GM12874 (cell line): ENCODE measurements at regions not wholly inside any gene's neighbourhood (a gene's known extent, or its start where the extent isn't known, plus 50 kb on each side); places are given as distances from the start of the nearest gene placed in this dataset.

Source experiments
- TF ChIP-seq, protein P1 (sequence below): IDR thresholded peaks from 2 replicates; pipeline ENCODE4 v1.5.1; 2011; ENCODE audit warnings: low read depth, mild to moderate bottlenecking, control low read depth, low read length, moderate library complexity; ENCODE audit not compliant: insufficient read depth

DNA sequence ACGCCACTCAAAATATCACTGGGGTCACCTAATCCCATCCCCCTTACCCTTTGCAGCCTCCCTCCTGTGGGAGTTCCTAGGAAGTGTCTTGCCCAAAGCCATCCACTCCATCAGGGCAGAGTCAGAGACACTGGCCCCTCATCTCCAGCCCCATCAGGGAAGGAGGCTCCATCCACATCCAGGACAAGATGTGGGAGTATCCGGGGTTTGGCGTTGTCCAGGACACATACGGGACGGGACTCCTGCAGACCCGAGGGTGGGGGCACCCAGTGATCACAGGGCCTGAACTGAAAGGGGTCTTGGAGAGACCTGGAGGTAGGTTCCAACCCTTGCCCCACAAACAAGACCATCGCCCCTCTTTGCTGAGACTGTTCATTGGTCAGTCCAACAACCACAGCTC, 348.2 kb downstream of the MATN1 start:
- TF ChIP-seq, protein P1, sequence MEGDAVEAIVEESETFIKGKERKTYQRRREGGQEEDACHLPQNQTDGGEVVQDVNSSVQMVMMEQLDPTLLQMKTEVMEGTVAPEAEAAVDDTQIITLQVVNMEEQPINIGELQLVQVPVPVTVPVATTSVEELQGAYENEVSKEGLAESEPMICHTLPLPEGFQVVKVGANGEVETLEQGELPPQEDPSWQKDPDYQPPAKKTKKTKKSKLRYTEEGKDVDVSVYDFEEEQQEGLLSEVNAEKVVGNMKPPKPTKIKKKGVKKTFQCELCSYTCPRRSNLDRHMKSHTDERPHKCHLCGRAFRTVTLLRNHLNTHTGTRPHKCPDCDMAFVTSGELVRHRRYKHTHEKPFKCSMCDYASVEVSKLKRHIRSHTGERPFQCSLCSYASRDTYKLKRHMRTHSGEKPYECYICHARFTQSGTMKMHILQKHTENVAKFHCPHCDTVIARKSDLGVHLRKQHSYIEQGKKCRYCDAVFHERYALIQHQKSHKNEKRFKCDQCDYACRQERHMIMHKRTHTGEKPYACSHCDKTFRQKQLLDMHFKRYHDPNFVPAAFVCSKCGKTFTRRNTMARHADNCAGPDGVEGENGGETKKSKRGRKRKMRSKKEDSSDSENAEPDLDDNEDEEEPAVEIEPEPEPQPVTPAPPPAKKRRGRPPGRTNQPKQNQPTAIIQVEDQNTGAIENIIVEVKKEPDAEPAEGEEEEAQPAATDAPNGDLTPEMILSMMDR = no peak

DNA sequence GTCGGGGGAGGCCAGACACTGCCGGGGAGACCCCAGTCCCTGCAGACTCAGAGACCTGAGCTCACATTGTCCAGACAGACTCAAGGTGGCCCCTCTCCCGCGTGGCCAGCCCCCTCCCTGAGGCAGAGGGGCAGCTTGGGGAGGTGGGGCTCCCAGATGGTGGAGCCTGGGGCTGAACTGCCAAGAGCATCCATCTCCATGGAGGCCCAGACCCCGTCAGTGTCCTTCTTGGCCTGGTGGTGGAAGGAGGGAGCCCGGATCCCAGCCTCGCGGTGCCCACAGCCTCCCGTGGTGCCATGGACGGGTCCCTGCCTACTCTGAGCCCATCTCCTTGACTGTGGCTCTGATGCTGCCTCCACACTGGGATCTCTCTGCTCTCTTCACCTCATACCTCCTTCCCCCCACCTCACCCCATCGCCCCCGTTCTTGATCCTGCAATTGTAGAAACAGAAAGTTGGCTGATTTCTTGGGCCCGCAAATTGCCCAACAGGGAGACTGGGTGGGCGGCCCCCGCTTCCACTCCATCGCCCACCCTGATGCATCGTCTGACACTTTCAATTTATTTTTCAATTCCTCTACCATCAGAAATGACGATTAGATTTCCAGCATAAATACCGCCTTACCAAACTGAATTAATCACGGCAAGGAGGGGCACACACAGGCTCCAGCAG, 348.9 kb downstream of the MATN1 start:
- TF ChIP-seq, protein P1 = no peak

DNA sequence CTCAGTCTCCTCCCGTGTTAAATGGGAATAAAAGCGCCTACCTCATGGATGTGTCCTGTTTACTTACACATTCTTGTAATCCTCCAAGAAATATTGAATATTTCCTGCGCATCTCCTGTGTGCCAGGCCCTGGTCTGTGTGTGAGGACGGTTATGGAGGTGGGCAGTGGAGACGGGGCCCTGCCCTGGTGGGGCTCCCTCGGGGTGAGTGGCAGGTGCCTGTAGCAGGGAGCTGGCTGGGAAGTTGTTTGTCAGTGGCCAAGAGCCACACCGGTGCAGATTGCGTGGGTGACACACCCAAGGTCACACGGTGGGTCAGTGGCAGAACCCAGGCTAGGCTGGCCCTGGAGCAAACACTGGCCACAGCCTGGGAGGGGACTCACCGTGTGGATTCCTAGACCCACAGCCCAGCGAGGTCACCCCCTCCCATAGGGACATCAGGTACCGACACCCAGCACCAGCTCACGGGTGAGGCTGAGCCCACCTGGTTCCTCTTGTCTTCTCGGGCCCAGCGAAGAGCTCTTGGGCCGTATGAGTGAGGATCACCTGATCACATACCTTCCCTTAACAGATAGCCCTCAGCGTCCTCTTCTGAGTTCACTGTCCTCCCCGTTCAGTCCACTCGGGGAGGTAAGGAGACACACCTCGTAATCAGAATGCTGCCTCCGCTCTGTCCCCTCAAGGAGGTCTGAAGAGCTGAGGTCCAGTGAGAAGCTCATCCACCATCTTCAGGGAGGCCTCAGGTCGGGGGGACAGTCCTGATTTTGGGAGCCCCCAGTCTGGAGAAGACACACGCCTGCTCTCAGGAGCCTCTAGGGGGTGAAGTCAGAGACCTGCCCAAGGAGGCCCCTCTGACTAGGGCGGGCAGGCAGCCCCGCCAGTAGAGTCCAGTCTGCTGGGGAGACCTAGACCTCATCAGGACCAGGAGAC, 349.6 kb downstream of the MATN1 start:
- TF ChIP-seq, protein P1 = no peak

DNA sequence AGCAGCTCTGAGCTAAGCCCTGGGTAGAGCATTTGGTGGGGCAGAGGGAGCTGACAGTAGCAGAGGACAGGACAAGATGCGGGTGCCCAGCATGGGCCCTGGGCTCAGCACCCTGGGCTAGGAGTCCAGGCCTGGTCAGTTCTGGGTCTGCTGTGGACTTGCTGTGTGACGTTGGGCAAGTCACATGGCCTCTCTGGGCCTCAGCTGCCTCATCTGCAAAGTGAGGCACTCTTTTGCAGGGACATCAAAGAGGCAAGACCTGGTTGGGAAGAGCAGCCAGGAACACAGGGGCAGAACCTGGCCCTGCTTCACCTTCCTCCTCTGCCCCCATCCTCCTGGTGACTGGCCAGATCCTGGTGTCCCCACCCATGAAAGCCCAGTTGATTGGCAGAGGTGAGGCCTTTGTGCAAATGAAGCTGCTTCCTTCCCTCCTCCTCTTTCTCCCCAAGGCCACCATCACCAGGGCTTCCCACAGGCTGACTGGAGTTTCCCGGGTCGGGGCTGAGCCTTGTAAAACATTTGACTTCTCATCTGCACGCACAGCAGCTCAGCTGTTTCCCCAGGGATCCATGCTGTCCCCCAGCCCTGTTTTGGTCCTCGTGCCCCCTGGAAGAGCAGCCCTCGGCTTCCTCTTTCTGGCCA, 350.5 kb downstream of the MATN1 start:
- TF ChIP-seq, protein P1 = no peak

DNA sequence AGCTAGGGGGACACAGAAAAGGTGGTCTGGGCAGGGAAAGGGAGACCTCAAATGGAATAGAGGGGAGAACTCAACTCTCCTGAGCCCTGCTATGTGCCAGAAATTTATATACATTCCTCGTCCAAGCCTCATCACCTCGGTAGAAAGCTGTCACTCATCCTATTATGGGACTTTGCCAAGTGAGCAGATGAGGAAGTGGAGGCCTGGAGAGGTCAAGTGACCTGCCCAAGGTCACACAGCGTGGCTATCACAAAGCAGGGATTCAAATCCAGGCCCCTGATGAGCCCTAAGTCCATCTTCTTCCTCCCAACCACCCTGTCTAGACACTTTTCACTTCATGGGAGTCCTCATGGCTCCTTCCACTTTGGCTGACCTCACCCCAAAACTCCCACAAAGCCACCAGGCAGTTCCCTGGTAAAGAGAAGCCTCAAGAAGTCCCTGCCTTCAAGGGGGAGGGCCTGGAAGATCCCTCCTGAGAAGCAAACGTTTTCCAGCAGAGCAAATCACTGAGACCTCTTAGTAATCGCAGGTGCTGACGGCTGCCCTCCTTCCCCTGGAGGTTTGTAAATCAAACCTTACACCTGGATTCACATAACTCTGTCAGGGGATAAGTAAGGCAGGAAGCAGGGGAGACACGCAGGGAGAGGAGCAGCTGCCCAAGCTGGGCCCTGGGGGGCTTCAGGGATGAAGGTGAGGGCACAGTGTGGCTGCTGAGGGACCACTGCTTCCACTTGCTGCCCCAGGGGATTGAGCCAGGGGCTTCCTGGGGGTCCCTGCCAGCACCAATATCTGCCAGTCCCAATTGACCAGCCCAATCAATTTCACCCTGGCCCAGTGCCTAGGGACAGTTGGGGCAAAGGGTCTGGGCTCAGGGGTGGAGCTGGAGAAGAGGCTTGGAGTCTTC, 351.2 kb downstream of the MATN1 start:
- TF ChIP-seq, protein P1 = no peak

DNA sequence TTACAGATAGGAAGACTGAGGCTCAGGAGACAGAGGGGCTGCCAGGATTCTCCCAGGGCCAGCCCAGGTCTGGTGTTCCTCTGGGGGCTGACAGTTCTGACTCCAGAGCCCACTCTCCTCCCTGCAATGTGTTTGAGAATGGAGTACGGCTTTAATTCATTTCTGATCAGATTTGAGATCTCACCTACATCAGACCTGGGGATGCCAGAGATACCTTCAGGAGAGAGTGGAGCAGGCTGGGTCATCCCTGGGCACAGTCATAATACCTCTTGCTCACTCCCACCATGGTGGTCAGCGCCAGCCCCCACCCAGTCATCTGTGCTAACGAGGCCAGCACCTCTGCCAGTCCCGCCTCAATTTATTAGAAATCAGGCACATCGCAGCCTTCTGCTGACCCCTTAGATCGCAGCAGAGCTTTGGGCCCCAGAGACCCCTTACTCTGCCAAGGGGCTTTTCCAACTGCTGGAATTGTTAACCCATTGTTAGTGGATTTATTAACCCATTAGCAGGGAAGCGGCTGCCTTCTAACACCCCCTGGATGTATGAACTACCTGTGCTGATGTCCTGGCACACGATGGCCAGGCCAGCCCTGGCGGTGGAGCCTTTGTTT, 352.1 kb downstream of the MATN1 start:
- TF ChIP-seq, protein P1 = no peak
